Adrenal gland (tissue), 5 donors: ENCODE measurements at regions not wholly inside any gene's neighbourhood (a gene's known extent, or its start where the extent isn't known, plus 50 kb on each side); places are given as distances from the start of the nearest gene placed in this dataset.
"Not testable (repeated sequence)": the region's sequence is repeated elsewhere in the genome, so short reads cannot be mapped to it uniquely, and the experiment has no call there.

Experiments
- CTCF ChIP-seq, 6 experiments: fragments of 450-650 bp in 4 of 6; fragments of 200-600 bp in 2 of 6; sonication (generic) in 1 of 6; IDR thresholded peaks; 1 replicate in 5 of 6; 2 replicates in 1 of 6; pipeline versions ENCODE4 v1.5.1 to v1.8.0; 2016 to 2021; ENCODE audit warnings: antibody characterized with exemption in 6 of 6, mild to moderate bottlenecking in 2 of 6, moderate library complexity in 1 of 6
- POLR2A ChIP-seq, 2 donors: fragments of 450-650 bp; IDR thresholded peaks; one replicate each; pipeline ENCODE4 v1.6.1; 2017; ENCODE audit warnings: antibody characterized with exemption in 2 of 2, mild to moderate bottlenecking in 2 of 2, moderate library complexity in 1 of 2
- donor health status: DM: no; HTN: no; CAD: no.

GRCh38 chr15:44900796-44901195 is 55.7 kb upstream of the TERB2 start:
- not testable (repeated sequence) for TF ChIP-seq POLR2A, CTCF (IDR thresholded peaks at IDR 0.05)
